ENCODE measurements at regions not wholly inside any gene's neighbourhood (a gene's known extent, or its start where the extent isn't known, plus 50 kb on each side); places are given as distances from the start of the nearest gene placed in this dataset.

- ATAC-seq (ENCODE audit: low read depth) (no peak), DNase-seq (ENCODE audit: low spot score) (no peak)
- Histone ChIP-seq H3K4me1 (ENCODE audit: insufficient read depth, poor library complexity, severe bottlenecking) (no peaks in the 10 kb centered on the region), H3K27ac (ENCODE audit: poor library complexity, severe bottlenecking) (no peak overlapping the region), H3K27me3 (ENCODE audit: insufficient read depth, poor library complexity, severe bottlenecking) (no peaks in the 10 kb centered on the region), H3K36me3 (ENCODE audit: low read depth) (no peaks in the 10 kb centered on the region), H3K9me3 (ENCODE audit: severe bottlenecking) (no peaks in the 10 kb centered on the region), H3K4me3 (ENCODE audit: severe bottlenecking) (no peak overlapping the region)
- no peak for TF ChIP-seq CTCF (IDR thresholded peaks at IDR 0.05; ENCODE audit: poor library complexity, severe bottlenecking)
Measured at GRCh38 chr11:42571131-42571877, 740.5 kb upstream of the API5 start.

- Histone ChIP-seq H3K36me3 (ENCODE audit: low read depth) (no peaks in the 10 kb centered on the region), H3K4me3 (ENCODE audit: severe bottlenecking) (no peak overlapping the region), H3K4me1 (ENCODE audit: insufficient read depth, poor library complexity, severe bottlenecking) (no peaks in the 10 kb centered on the region), H3K27ac (ENCODE audit: poor library complexity, severe bottlenecking) (no peak overlapping the region), H3K27me3 (ENCODE audit: insufficient read depth, poor library complexity, severe bottlenecking) (no peaks in the 10 kb centered on the region), H3K9me3 (ENCODE audit: severe bottlenecking) (no peaks in the 10 kb centered on the region)
- TF ChIP-seq CTCF (IDR thresholded peaks at IDR 0.05; ENCODE audit: poor library complexity, severe bottlenecking) = no peak
- ATAC-seq (ENCODE audit: low read depth) (no peak), DNase-seq (ENCODE audit: low spot score) (no peak)
Measured at GRCh38 chr11:42571878-42572610, 739.8 kb upstream of the API5 start.

- H3K9me3 ChIP-seq (ENCODE audit: severe bottlenecking) = no peaks in the 10 kb centered on the region
- H3K27me3 ChIP-seq (ENCODE audit: insufficient read depth, poor library complexity, severe bottlenecking) = no peaks in the 10 kb centered on the region
- H3K4me1 ChIP-seq (ENCODE audit: insufficient read depth, poor library complexity, severe bottlenecking) = no peaks in the 10 kb centered on the region
- ATAC-seq (ENCODE audit: low read depth) (no peak), DNase-seq (ENCODE audit: low spot score) (no peak)
- no peak overlapping the region for H3K27ac ChIP-seq (ENCODE audit: poor library complexity, severe bottlenecking)
- TF ChIP-seq CTCF (IDR thresholded peaks at IDR 0.05; ENCODE audit: poor library complexity, severe bottlenecking) = no peak
- no peaks in the 10 kb centered on the region for H3K36me3 ChIP-seq (ENCODE audit: low read depth)
- H3K4me3 ChIP-seq (ENCODE audit: severe bottlenecking) = no peak overlapping the region
Measured at GRCh38 chr11:42576318-42576717, 735.5 kb upstream of the API5 start.

- no peak for ATAC-seq (ENCODE audit: low read depth)
- H3K36me3 ChIP-seq (ENCODE audit: low read depth) = no peaks in the 10 kb centered on the region
Measured at GRCh38 chr11:42589286-42589685, 722.5 kb upstream of the API5 start.

More at GRCh38 chr11:42589286-42589685, 722.5 kb upstream of the API5 start:
- no peaks in the 10 kb centered on the region for H3K4me1 ChIP-seq (ENCODE audit: insufficient read depth, poor library complexity, severe bottlenecking)
- no peak overlapping the region for H3K27ac ChIP-seq (ENCODE audit: poor library complexity, severe bottlenecking)
- no peak overlapping the region for H3K4me3 ChIP-seq (ENCODE audit: severe bottlenecking)
- H3K9me3 ChIP-seq (ENCODE audit: severe bottlenecking) = no peaks in the 10 kb centered on the region
- DNase-seq (ENCODE audit: low spot score) = no peak
- no peak for TF ChIP-seq CTCF (IDR thresholded peaks at IDR 0.05; ENCODE audit: poor library complexity, severe bottlenecking)
- no peaks in the 10 kb centered on the region for H3K27me3 ChIP-seq (ENCODE audit: insufficient read depth, poor library complexity, severe bottlenecking)
